HCT116 (cell line): ENCODE measurements at regions not wholly inside any gene's neighbourhood (a gene's known extent, or its start where the extent isn't known, plus 50 kb on each side); places are given as distances from the start of the nearest gene placed in this dataset.

Experiments used
- ATAC-seq: fragments of 200-7000 bp; cut with Tn5 transposase; 2 replicates; pipeline ENCODE4 v1.9.1; 2020; ENCODE audit warnings: mild to moderate bottlenecking, moderate library complexity
- BruUV-seq: library from RNA; stranded (reverse); fragments of 400-500 nt; replicated peaks from 2 replicates; lab custom pipeline; 2021; lab: Mats Ljungman, UMichigan
- CTCF ChIA-PET: fragments of 300-600 bp; sonication (Branson Sonifier 250); formaldehyde crosslinking; loops from one replicate; lab custom pipeline; 2021; ENCODE audit warnings: antibody characterized with exemption; lab: Charles Lee
- POLR2A ChIA-PET: fragments of 300-600, 350-600 bp; sonication (Branson Sonifier 250); formaldehyde crosslinking; loops from one replicate; lab custom pipeline; 2021; ENCODE audit warnings: antibody characterized with exemption; lab: Charles Lee
- RAD21 ChIA-PET, 2 experiments: fragments of 300-600 bp; sonication (Branson Sonifier 250); formaldehyde crosslinking; loops; one replicate each; lab custom pipeline; 2023; ENCODE audit warnings: low total read pairs in 2 of 2; ENCODE audit not compliant: uncharacterized antibody in 2 of 2, unreplicated experiment in 2 of 2, low non-redundant PET in 1 of 2; lab: Charles Lee
- DNase-seq: peaks from one replicate; pipeline ENCODE4 v3.0.0-alpha.2; 2010; ENCODE audit warnings: low read depth, low spot score
- H2AFZ ChIP-seq: fragments of 200-600 bp; shearing (Covaris generic), sonication (generic); 2 replicates; pipeline ENCODE4 v1.6.1; 2017; ENCODE audit warnings: low read depth, mixed run types, mixed read lengths, antibody characterized with exemption, low read length; ENCODE audit not compliant: poor library complexity, severe bottlenecking
- H3K27ac ChIP-seq: 2 replicates; pipeline ENCODE4 v1.5.1; 2012; ENCODE audit warnings: low read depth, low read length
- H3K27me3 ChIP-seq: fragments of 200-600 bp; sonication (generic); 2 replicates; pipeline ENCODE4 v1.6.1; 2016; ENCODE audit warnings: mixed run types, low read length, mixed read lengths; ENCODE audit not compliant: insufficient read depth
- H3K36me3 ChIP-seq, 2 experiments: fragments of 200-500 bp in 1 of 2; fragments of 200-600 bp in 1 of 2; sonication (Bioruptor generic) in 1 of 2; sonication (generic) in 1 of 2; 2 replicates each; pipeline versions ENCODE4 v1.5.1 to v1.6.1; 2014 to 2016; ENCODE audit warnings: low read length in 2 of 2, inconsistent platforms in 1 of 2, mixed read lengths in 1 of 2, mixed run types in 1 of 2; ENCODE audit not compliant: insufficient read depth in 2 of 2, control insufficient read depth in 1 of 2
- H3K4me1 ChIP-seq, 2 experiments: fragments of 200-600 bp in 1 of 2; sonication (generic) in 1 of 2; 2 replicates each; pipeline versions ENCODE4 v1.5.1 to v1.6.1; 2012 to 2017; ENCODE audit warnings: low read length in 2 of 2, inconsistent platforms in 1 of 2, mild to moderate bottlenecking in 1 of 2, mixed read lengths in 1 of 2, mixed run types in 1 of 2, moderate library complexity in 1 of 2; ENCODE audit not compliant: insufficient read depth in 2 of 2, control insufficient read depth in 1 of 2
- H3K4me2 ChIP-seq: fragments of 200-600 bp; sonication (generic); 2 replicates; pipeline ENCODE4 v1.6.1; 2017; ENCODE audit warnings: mixed run types, low read length, mixed read lengths
- H3K4me3 ChIP-seq, 2 experiments: fragments of 200-600 bp in 1 of 2; sonication (generic) in 1 of 2; replicated peaks in 1 of 2; 2 replicates each; pipeline ENCODE4 v1.5.1; 2011 to 2016; ENCODE audit warnings: low read length in 2 of 2, control low read depth in 1 of 2, low read depth in 1 of 2, mild to moderate bottlenecking in 1 of 2, mixed read lengths in 1 of 2, mixed run types in 1 of 2
- H3K79me2 ChIP-seq: fragments of 200-600 bp; sonication (generic); 2 replicates; pipeline ENCODE4 v1.6.1; 2017; ENCODE audit warnings: mild to moderate bottlenecking, mixed run types, low read length, moderate library complexity, mixed read lengths; ENCODE audit not compliant: insufficient read depth
- H3K9ac ChIP-seq: fragments of 200-600 bp; sonication (generic); 2 replicates; pipeline ENCODE4 v1.6.1; 2016; ENCODE audit warnings: low read length, mixed read lengths
- H3K9me2 ChIP-seq: fragments of 200-600 bp; sonication (generic), shearing (Covaris generic); 2 replicates; pipeline ENCODE4 v1.6.1; 2017; ENCODE audit warnings: mixed run types, mild to moderate bottlenecking, moderate library complexity; ENCODE audit not compliant: insufficient read depth
- H3K9me3 ChIP-seq, 2 experiments: fragments of 200-500 bp in 1 of 2; fragments of 200-600 bp in 1 of 2; sonication (Bioruptor generic) in 1 of 2; sonication (generic) in 1 of 2; 2 replicates each; pipeline ENCODE4 v1.6.1; 2014 to 2017; ENCODE audit warnings: low read length in 2 of 2, mixed read lengths in 2 of 2, inconsistent platforms in 1 of 2, low read depth in 1 of 2, mild to moderate bottlenecking in 1 of 2, mixed run types in 1 of 2, moderate library complexity in 1 of 2; ENCODE audit not compliant: control insufficient read depth in 1 of 2, insufficient read depth in 1 of 2
- H4K20me1 ChIP-seq: fragments of 200-600 bp; sonication (generic), shearing (Covaris generic); 2 replicates; pipeline ENCODE4 v1.6.1; 2017; ENCODE audit warnings: mixed run types, mild to moderate bottlenecking, moderate library complexity; ENCODE audit not compliant: insufficient read depth
- ATF3 ChIP-seq: IDR thresholded peaks from 2 replicates; pipeline ENCODE4 v1.6.1; 2012
- CBX3 ChIP-seq: IDR thresholded peaks from 2 replicates; pipeline ENCODE4 v1.6.1; 2012; ENCODE audit warnings: low read depth
- CEBPB ChIP-seq: IDR thresholded peaks from 2 replicates; pipeline ENCODE4 v1.6.1; 2012; ENCODE audit warnings: low read depth
- EGR1 ChIP-seq: IDR thresholded peaks from 2 replicates; pipeline ENCODE4 v1.6.1; 2012; ENCODE audit warnings: low read depth
- EZH2 ChIP-seq: fragments of 200-600 bp; sonication (generic); IDR thresholded peaks from 2 replicates; pipeline ENCODE4 v1.6.1; 2017; ENCODE audit warnings: antibody characterized with exemption, mixed run types
- EZH2phosphoT487 ChIP-seq: fragments of 200-600 bp; IDR thresholded peaks from 2 replicates; pipeline ENCODE4 v1.6.1; 2018; ENCODE audit warnings: antibody characterized with exemption, borderline replicate concordance
- POLR2AphosphoS5 ChIP-seq: IDR thresholded peaks from 2 replicates; pipeline ENCODE4 v1.6.1; 2011; ENCODE audit warnings: mild to moderate bottlenecking, low read depth, low read length, moderate library complexity
- SIN3A ChIP-seq: IDR thresholded peaks from 2 replicates; pipeline ENCODE4 v1.6.1; 2012; ENCODE audit warnings: low read depth
- SP1 ChIP-seq: IDR thresholded peaks from 2 replicates; pipeline ENCODE4 v1.6.1; 2012; ENCODE audit warnings: low read depth
- TCF7L2 ChIP-seq: IDR thresholded peaks from 2 replicates; pipeline ENCODE4 v1.7.0; 2011; ENCODE audit warnings: borderline replicate concordance, inconsistent platforms; ENCODE audit not compliant: insufficient read depth, insufficient read length; ENCODE audit errors: extremely low read depth
- YY1 ChIP-seq: IDR thresholded peaks from 2 replicates; pipeline ENCODE4 v1.6.1; 2011; ENCODE audit warnings: low read length, low read depth, moderate library complexity, mild to moderate bottlenecking; ENCODE audit not compliant: insufficient replicate concordance; ENCODE audit errors: extremely low read depth
- ZFX ChIP-seq: fragments of 450-650 bp; IDR thresholded peaks from 2 replicates; pipeline ENCODE4 v1.6.1; 2017
- ZNF274 ChIP-seq: fragments of 200-500 bp; sonication (Bioruptor generic); IDR thresholded peaks from 2 replicates; pipeline ENCODE4 v1.6.1; 2014; ENCODE audit warnings: mild to moderate bottlenecking, low read depth, low read length, inconsistent platforms
- intact Hi-C: fragments of 100-400 bp; cut with micrococcal nuclease; formaldehyde crosslinking; loops from 2 replicates; pipeline ENCODE4 v1.10.0; 2022

GRCh38 chr14:71410578-71411284 is 503.5 kb downstream of the PCNX1 start:
- H3K4me3 ChIP-seq, result no peak overlapping the region
- intact Hi-C loops, result no loop called here
- no peak overlapping the region for H3K27ac ChIP-seq
- BruUV-seq, result no TSS peak
- ChIA-PET RAD21 (no interaction called here), CTCF (no interaction called here), POLR2A (no interaction called here)
- TF ChIP-seq ZFX (no peak), SP1 (no peak), TCF7L2 (no peak), CBX3 (no peak), ZNF274 (no peak), EGR1 (no peak), CEBPB (no peak), POLR2AphosphoS5 (no peak), ATF3 (no peak), YY1 (no peak), EZH2 (no peak), SIN3A (no peak), EZH2phosphoT487 (no peak)
- no peaks in the 10 kb centered on the region for H3K27me3 ChIP-seq
- DNase-seq (no peak), ATAC-seq (no peak)
- H3K9me3 ChIP-seq, result no peaks in the 10 kb centered on the region
- H3K4me2 ChIP-seq, result no peak overlapping the region
- no peaks in the 10 kb centered on the region for H3K9me2 ChIP-seq
- H4K20me1 ChIP-seq, result no peaks in the 10 kb centered on the region
- H3K79me2 ChIP-seq, result 0 out of 2 replicates have a peak, but pooled peaks cover 6% of the 10 kb centered on the region
- H2AFZ ChIP-seq, result no peak overlapping the region
- no peaks in the 10 kb centered on the region for H3K4me1 ChIP-seq
- H3K36me3 ChIP-seq, result no peaks in the 10 kb centered on the region
- no peak overlapping the region for H3K9ac ChIP-seq
